Transverse colon (tissue), 4 donors: ENCODE measurements at regions not wholly inside any gene's neighbourhood (a gene's known extent, or its start where the extent isn't known, plus 50 kb on each side); places are given as distances from the start of the nearest gene placed in this dataset.

Source experiments
- EP300 ChIP-seq: sonication (generic); formaldehyde crosslinking; IDR thresholded peaks from one replicate; pipeline ENCODE4 v1.6.1; 2017; ENCODE audit warnings: antibody characterized with exemption, low read depth
- POLR2A ChIP-seq: fragments of 450-650 bp; IDR thresholded peaks from one replicate; pipeline ENCODE4 v1.6.1; 2016; ENCODE audit warnings: antibody characterized with exemption, mild to moderate bottlenecking, moderate library complexity
- POLR2AphosphoS5 ChIP-seq, 3 donors: sonication (generic); formaldehyde crosslinking; IDR thresholded peaks; one replicate each; pipeline ENCODE4 v1.6.1; 2016; ENCODE audit warnings: antibody characterized with exemption in 3 of 3
- TF ChIP-seq, protein P1 (sequence below), 5 experiments: fragments of 200-600 bp in 3 of 5; fragments of 450-650 bp in 2 of 5; sonication (generic) in 3 of 5; IDR thresholded peaks; 1 replicate in 2 of 5; 2 replicates in 3 of 5; pipeline ENCODE4 v1.5.1; 2016 to 2017; ENCODE audit warnings: antibody characterized with exemption in 5 of 5, inconsistent platforms in 3 of 5, mild to moderate bottlenecking in 2 of 5, moderate library complexity in 1 of 5

GRCh38 chr7:80047032-80047431 is 87.6 kb upstream of the GNAI1 start:
- TF ChIP-seq, protein P1, sequence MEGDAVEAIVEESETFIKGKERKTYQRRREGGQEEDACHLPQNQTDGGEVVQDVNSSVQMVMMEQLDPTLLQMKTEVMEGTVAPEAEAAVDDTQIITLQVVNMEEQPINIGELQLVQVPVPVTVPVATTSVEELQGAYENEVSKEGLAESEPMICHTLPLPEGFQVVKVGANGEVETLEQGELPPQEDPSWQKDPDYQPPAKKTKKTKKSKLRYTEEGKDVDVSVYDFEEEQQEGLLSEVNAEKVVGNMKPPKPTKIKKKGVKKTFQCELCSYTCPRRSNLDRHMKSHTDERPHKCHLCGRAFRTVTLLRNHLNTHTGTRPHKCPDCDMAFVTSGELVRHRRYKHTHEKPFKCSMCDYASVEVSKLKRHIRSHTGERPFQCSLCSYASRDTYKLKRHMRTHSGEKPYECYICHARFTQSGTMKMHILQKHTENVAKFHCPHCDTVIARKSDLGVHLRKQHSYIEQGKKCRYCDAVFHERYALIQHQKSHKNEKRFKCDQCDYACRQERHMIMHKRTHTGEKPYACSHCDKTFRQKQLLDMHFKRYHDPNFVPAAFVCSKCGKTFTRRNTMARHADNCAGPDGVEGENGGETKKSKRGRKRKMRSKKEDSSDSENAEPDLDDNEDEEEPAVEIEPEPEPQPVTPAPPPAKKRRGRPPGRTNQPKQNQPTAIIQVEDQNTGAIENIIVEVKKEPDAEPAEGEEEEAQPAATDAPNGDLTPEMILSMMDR (IDR thresholded peaks at IDR 0.05): no peak
- TF ChIP-seq POLR2A (no peak), POLR2AphosphoS5 (IDR thresholded peaks at IDR 0.05) (no peak), EP300 (no peak)
